ENCODE measurements at regions not wholly inside any gene's neighbourhood (a gene's known extent, or its start where the extent isn't known, plus 50 kb on each side); places are given as distances from the start of the nearest gene placed in this dataset.

DNA sequence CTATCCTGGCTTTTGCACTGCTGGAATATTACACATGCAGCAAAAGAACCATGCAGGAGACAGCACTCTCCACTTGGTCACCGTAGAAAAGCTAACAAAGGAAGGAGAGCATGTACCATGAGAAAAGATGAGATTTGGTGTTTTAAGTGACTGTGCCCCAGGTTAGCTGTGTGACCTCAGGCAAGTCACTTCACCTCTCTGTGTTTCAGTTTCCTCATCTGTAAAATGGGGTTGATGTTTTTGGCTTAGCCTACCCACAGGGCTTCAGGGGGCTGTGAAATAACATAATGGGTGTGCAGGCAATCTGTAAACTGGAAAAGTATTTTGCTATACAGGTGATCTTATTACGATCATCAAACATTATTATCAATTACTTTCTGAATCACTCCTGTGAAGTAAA, 69.3 kb upstream of the SLC6A11 start:
- Histone ChIP-seq H3K27ac (no peak overlapping the region), H3K4me1 (ENCODE audit: low read depth, poor library complexity, severe bottlenecking) (no peaks in the 10 kb centered on the region), H3K79me2 (ENCODE audit: insufficient read depth, low read depth) (no peaks in the 10 kb centered on the region), H3K4me3 (IDR thresholded peaks at IDR 0.05; ENCODE audit: insufficient read depth, low read depth, low read length) (no peak overlapping the region), H3K27me3 (ENCODE audit: insufficient read depth, low read depth) (no peaks in the 10 kb centered on the region; the same call in 1 of the 2 replicates), H2AFZ (ENCODE audit: low read depth) (no peak overlapping the region), H3K4me2 (no peak overlapping the region), H3K9ac (no peak overlapping the region), H4K20me1 (ENCODE audit: insufficient read depth) (no peaks in the 10 kb centered on the region), H3K36me3 (ENCODE audit: insufficient read depth) (no peaks in the 10 kb centered on the region)
- TF ChIP-seq, protein P1, sequence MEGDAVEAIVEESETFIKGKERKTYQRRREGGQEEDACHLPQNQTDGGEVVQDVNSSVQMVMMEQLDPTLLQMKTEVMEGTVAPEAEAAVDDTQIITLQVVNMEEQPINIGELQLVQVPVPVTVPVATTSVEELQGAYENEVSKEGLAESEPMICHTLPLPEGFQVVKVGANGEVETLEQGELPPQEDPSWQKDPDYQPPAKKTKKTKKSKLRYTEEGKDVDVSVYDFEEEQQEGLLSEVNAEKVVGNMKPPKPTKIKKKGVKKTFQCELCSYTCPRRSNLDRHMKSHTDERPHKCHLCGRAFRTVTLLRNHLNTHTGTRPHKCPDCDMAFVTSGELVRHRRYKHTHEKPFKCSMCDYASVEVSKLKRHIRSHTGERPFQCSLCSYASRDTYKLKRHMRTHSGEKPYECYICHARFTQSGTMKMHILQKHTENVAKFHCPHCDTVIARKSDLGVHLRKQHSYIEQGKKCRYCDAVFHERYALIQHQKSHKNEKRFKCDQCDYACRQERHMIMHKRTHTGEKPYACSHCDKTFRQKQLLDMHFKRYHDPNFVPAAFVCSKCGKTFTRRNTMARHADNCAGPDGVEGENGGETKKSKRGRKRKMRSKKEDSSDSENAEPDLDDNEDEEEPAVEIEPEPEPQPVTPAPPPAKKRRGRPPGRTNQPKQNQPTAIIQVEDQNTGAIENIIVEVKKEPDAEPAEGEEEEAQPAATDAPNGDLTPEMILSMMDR (conservative IDR thresholded peaks at IDR 0.05; ENCODE audit: low read depth, low read length) = no peak

DNA sequence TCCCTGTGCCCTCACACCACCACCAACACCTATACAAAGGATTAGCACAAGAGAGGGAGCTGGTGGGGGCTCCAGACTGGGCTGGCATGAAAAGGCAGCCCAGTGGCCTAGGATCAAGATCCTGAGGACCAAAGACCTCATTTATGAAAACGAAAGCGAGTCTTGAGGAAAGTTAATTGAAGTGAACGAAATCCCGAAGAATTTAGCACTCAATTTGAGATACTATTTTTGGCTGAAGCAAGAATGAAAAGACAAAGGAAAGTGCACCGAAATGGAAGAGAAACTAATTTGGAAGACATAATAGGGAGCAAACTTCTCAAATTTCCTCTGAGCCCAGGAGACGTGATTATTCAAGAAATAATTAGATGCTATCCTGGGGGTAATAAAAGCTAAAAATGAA, 68.7 kb upstream of the SLC6A11 start:
- no peak overlapping the region for H3K27ac ChIP-seq
- no peak overlapping the region for H3K4me3 ChIP-seq (IDR thresholded peaks at IDR 0.05; ENCODE audit: insufficient read depth, low read depth, low read length)
- no peaks in the 10 kb centered on the region for H3K79me2 ChIP-seq (ENCODE audit: insufficient read depth, low read depth)
- no peaks in the 10 kb centered on the region for H3K4me1 ChIP-seq (ENCODE audit: low read depth, poor library complexity, severe bottlenecking)
- peaks cover 2% of the 10 kb centered on the region; the same call in 1 of the 2 replicates for H3K27me3 ChIP-seq (ENCODE audit: insufficient read depth, low read depth)
- H4K20me1 ChIP-seq (ENCODE audit: insufficient read depth) = no peaks in the 10 kb centered on the region
- no peak overlapping the region for H2AFZ ChIP-seq (ENCODE audit: low read depth)
- TF ChIP-seq, protein P1 (conservative IDR thresholded peaks at IDR 0.05; ENCODE audit: low read depth, low read length) = no peak
- no peak overlapping the region for H3K9ac ChIP-seq
- H3K36me3 ChIP-seq (ENCODE audit: insufficient read depth) = no peaks in the 10 kb centered on the region
- no peak overlapping the region for H3K4me2 ChIP-seq

DNA sequence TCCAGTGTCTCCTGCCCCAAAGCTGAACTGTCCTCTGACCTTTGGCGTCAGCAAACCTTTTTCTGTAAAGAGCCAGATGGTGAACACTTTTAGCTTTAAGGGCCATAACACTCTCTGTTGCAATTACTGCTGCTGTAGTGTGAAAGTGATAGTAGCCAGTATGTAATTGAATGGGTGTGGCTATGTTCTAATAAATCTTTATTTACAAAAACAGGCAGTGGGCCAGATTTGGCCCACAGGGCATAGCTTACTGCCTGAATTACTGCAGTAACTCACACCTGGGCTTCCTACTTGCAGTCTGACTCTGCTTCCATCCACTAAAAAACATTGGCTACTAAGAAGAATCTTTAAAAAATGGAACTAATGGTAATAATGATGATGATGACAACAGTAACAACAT, 68.0 kb upstream of the SLC6A11 start:
- Histone ChIP-seq H3K27me3 (ENCODE audit: insufficient read depth, low read depth) (peaks cover 2% of the 10 kb centered on the region; the same call in 1 of the 2 replicates), H3K9ac (no peak overlapping the region)

DNA sequence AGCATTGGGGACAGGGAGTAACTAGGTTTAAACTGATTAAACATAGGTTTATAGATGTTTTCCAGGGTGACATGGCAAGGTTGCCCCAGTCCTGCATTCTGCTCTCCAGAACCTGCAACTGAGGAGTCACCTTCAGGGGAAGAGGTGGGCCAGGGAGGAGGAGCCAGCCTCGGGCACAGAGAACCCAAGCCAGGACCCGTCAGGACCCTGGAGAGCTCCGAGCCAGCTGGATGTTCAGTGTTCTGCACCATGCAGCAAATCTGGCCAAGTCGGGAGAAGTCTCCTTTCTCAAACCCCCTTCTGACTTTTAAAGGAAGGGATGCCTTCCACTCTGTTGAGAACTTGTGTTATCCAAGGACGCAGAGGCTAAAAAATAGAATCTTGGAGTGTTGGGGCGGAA, 62.1 kb upstream of the SLC6A11 start:
- Histone ChIP-seq H3K79me2 (ENCODE audit: insufficient read depth, low read depth) (no peaks in the 10 kb centered on the region), H3K4me3 (IDR thresholded peaks at IDR 0.05; ENCODE audit: insufficient read depth, low read depth, low read length) (no peak overlapping the region), H3K4me2 (no peak overlapping the region), H3K9ac (no peak overlapping the region), H4K20me1 (ENCODE audit: insufficient read depth) (no peaks in the 10 kb centered on the region), H3K27ac (no peak overlapping the region), H3K4me1 (ENCODE audit: low read depth, poor library complexity, severe bottlenecking) (no peaks in the 10 kb centered on the region), H3K36me3 (ENCODE audit: insufficient read depth) (no peaks in the 10 kb centered on the region), H3K27me3 (ENCODE audit: insufficient read depth, low read depth) (peaks cover 5% of the 10 kb centered on the region; the same call in 1 of the 2 replicates), H2AFZ (ENCODE audit: low read depth) (no peak overlapping the region)
- TF ChIP-seq, protein P1 (conservative IDR thresholded peaks at IDR 0.05; ENCODE audit: low read depth, low read length) = no peak

More for the DNA sequence above, 68.0 kb upstream of the SLC6A11 start:
- Histone ChIP-seq H3K27ac (no peak overlapping the region), H3K4me1 (ENCODE audit: low read depth, poor library complexity, severe bottlenecking) (no peaks in the 10 kb centered on the region), H3K79me2 (ENCODE audit: insufficient read depth, low read depth) (no peaks in the 10 kb centered on the region), H3K36me3 (ENCODE audit: insufficient read depth) (no peaks in the 10 kb centered on the region), H3K4me3 (IDR thresholded peaks at IDR 0.05; ENCODE audit: insufficient read depth, low read depth, low read length) (no peak overlapping the region), H2AFZ (ENCODE audit: low read depth) (no peak overlapping the region), H4K20me1 (ENCODE audit: insufficient read depth) (no peaks in the 10 kb centered on the region), H3K4me2 (no peak overlapping the region)
- TF ChIP-seq, protein P1 (conservative IDR thresholded peaks at IDR 0.05; ENCODE audit: low read depth, low read length) = no peak

Measured in KMS-11 (cell line).